PC-3 (cell line): ENCODE measurements at regions not wholly inside any gene's neighbourhood (a gene's known extent, or its start where the extent isn't known, plus 50 kb on each side); places are given as distances from the start of the nearest gene placed in this dataset.

Experiments used
- ATAC-seq: fragments of 200-7000 bp; cut with Tn5 transposase; 2 replicates; pipeline ENCODE4 v1.9.1; 2020; ENCODE audit warnings: mild to moderate bottlenecking, moderate library complexity
- BruUV-seq: library from RNA; stranded (reverse); fragments of 400-500 nt; replicated peaks from 2 replicates; lab custom pipeline; 2021; lab: Mats Ljungman, UMichigan
- CTCF ChIA-PET: fragments of 300-600 bp; sonication (Branson Sonifier 250); formaldehyde crosslinking; loops from one replicate; lab custom pipeline; 2022; ENCODE audit warnings: antibody characterized with exemption; lab: Charles Lee
- POLR2A ChIA-PET: fragments of 300-600 bp; sonication (Branson Sonifier 250); formaldehyde crosslinking; loops from one replicate; lab custom pipeline; 2022; ENCODE audit warnings: antibody characterized with exemption; ENCODE audit not compliant: unreplicated experiment; lab: Charles Lee
- DNase-seq: peaks from one replicate; pipeline ENCODE4 v3.0.0-alpha.2; 2015
- H2AFZ ChIP-seq: fragments of 300-600 bp; sonication (generic); 2 replicates; pipeline ENCODE4 v1.6.0; 2016; ENCODE audit warnings: antibody characterized with exemption, low read length
- H3F3A ChIP-seq: fragments of 300-600 bp; sonication (generic); one replicate; pipeline ENCODE4 v1.6.0; 2017; ENCODE audit warnings: antibody characterized with exemption, low read length, control low read depth, mild to moderate bottlenecking; ENCODE audit not compliant: unreplicated experiment
- H3K27ac ChIP-seq: fragments of 300-600 bp; sonication (generic); 2 replicates; pipeline ENCODE4 v1.5.1; 2016; ENCODE audit warnings: mild to moderate bottlenecking, low read length
- H3K27me3 ChIP-seq: fragments of 300-600 bp; sonication (generic); 2 replicates; pipeline ENCODE4 v1.6.1; 2016; ENCODE audit warnings: low read length, mixed read lengths
- H3K36me3 ChIP-seq: fragments of 300-600 bp; sonication (generic); 2 replicates; pipeline ENCODE4 v1.6.1; 2016; ENCODE audit warnings: low read depth, mixed run types, low read length, mixed read lengths
- H3K4me1 ChIP-seq: fragments of 300-600 bp; sonication (generic); 2 replicates; pipeline ENCODE4 v1.5.1; 2016; ENCODE audit warnings: low read length; ENCODE audit not compliant: insufficient read depth
- H3K4me2 ChIP-seq: fragments of 300-600 bp; sonication (generic); 2 replicates; pipeline ENCODE4 v1.6.0; 2016; ENCODE audit warnings: low read length
- H3K4me3 ChIP-seq: fragments of 300-600 bp; sonication (generic); 2 replicates; pipeline ENCODE4 v1.5.1; 2016; ENCODE audit warnings: mild to moderate bottlenecking, low read length, mixed read lengths
- H3K79me2 ChIP-seq: fragments of 300-600 bp; sonication (generic); 2 replicates; pipeline ENCODE4 v1.6.1; 2017; ENCODE audit warnings: low read length, mixed read lengths
- H3K9ac ChIP-seq: fragments of 300-600 bp; sonication (generic); 2 replicates; pipeline ENCODE4 v1.6.0; 2016; ENCODE audit warnings: mild to moderate bottlenecking, low read length
- H3K9me2 ChIP-seq: fragments of 300-600 bp; sonication (generic); replicated peaks from 2 replicates; pipeline ENCODE4 v1.6.1; 2016; ENCODE audit warnings: mixed run types, low read length, mixed read lengths
- H3K9me3 ChIP-seq: fragments of 300-600 bp; sonication (generic); 2 replicates; pipeline ENCODE4 v1.6.1; 2016; ENCODE audit warnings: low read length, mixed read lengths
- H4K20me1 ChIP-seq: fragments of 300-600 bp; sonication (generic); 2 replicates; pipeline ENCODE4 v1.6.1; 2016; ENCODE audit warnings: low read length, mixed read lengths
- CTCF ChIP-seq: fragments of 300-600 bp; sonication (generic); conservative IDR thresholded peaks from 2 replicates; pipeline ENCODE4 v1.5.1; 2017; ENCODE audit warnings: antibody characterized with exemption, low read depth, mild to moderate bottlenecking, low read length
- EZH2 ChIP-seq: fragments of 300-600 bp; sonication (generic); IDR thresholded peaks from one replicate; pipeline ENCODE4 v1.6.1; 2017; ENCODE audit warnings: antibody characterized with exemption, mild to moderate bottlenecking, low read length; ENCODE audit not compliant: unreplicated experiment
- EZH2phosphoT487 ChIP-seq: fragments of 300-600 bp; sonication (generic); IDR thresholded peaks from 2 replicates; pipeline ENCODE4 v1.6.1; 2018; ENCODE audit warnings: mild to moderate bottlenecking, antibody characterized with exemption, low read length, borderline replicate concordance
- intact Hi-C: fragments of 100-400 bp; cut with micrococcal nuclease; formaldehyde crosslinking; loops from 2 replicates; pipeline ENCODE4 v1.9.0; 2023

GRCh38 chr1:189627427-189627826 is 850.2 kb downstream of the BRINP3 start:
- Histone ChIP-seq H3F3A (no peaks in the 10 kb centered on the region), H2AFZ (no peak overlapping the region), H3K4me2 (no peak overlapping the region), H3K9ac (no peak overlapping the region), H3K9me2 (no peaks in the 10 kb centered on the region), H3K27ac (no peak overlapping the region), H3K4me1 (no peaks in the 10 kb centered on the region), H4K20me1 (no peaks in the 10 kb centered on the region), H3K4me3 (no peak overlapping the region), H3K9me3 (no peaks in the 10 kb centered on the region), H3K79me2 (no peaks in the 10 kb centered on the region), H3K36me3 (no peaks in the 10 kb centered on the region), H3K27me3 (no peaks in the 10 kb centered on the region)
- ATAC-seq (no peak), DNase-seq (peak; percentile 2)
- POLR2A ChIA-PET, result no interaction called here
- no TSS peak for BruUV-seq
- intact Hi-C loops, result no loop called here
- no peak for TF ChIP-seq EZH2phosphoT487
- TF ChIP-seq CTCF, result no peak
- TF ChIP-seq EZH2, result no peak
- CTCF ChIA-PET, result no interaction called here

GRCh38 chr1:189628857-189629256 is 848.8 kb downstream of the BRINP3 start:
- BruUV-seq, result no TSS peak
- DNase-seq, result peak; percentile 17
- no peaks in the 10 kb centered on the region for H3K27me3 ChIP-seq
- intact Hi-C loops, result no loop called here
- H3K9me3 ChIP-seq, result no peaks in the 10 kb centered on the region
- no peaks in the 10 kb centered on the region for H3F3A ChIP-seq
- H2AFZ ChIP-seq, result peak overlapping the region; percentile 27; the same call in 1 of the 2 replicates
- ATAC-seq, result no peak
- POLR2A ChIA-PET, result no interaction called here
- no peak overlapping the region for H3K4me3 ChIP-seq
- H3K36me3 ChIP-seq, result no peaks in the 10 kb centered on the region
- CTCF ChIA-PET, result no interaction called here
- no peaks in the 10 kb centered on the region for H3K4me1 ChIP-seq
- no peaks in the 10 kb centered on the region for H3K9me2 ChIP-seq
- no peaks in the 10 kb centered on the region for H3K79me2 ChIP-seq
- TF ChIP-seq CTCF, result no peak
- TF ChIP-seq EZH2, result no peak
- TF ChIP-seq EZH2phosphoT487, result no peak
- H3K9ac ChIP-seq, result no peak overlapping the region
- H4K20me1 ChIP-seq, result no peaks in the 10 kb centered on the region
- no peak overlapping the region for H3K27ac ChIP-seq
- no peak overlapping the region for H3K4me2 ChIP-seq

GRCh38 chr1:189633658-189634057 is 844.0 kb downstream of the BRINP3 start:
- ATAC-seq, result no peak
- no peaks in the 10 kb centered on the region for H3K79me2 ChIP-seq
- no peak overlapping the region for H3K4me3 ChIP-seq
- no peak overlapping the region for H3K4me2 ChIP-seq
- no peak overlapping the region for H3K27ac ChIP-seq
- peaks cover 7% of the 10 kb centered on the region; the same call in 1 of the 2 replicates for H3K4me1 ChIP-seq
- H3F3A ChIP-seq, result no peaks in the 10 kb centered on the region
- no TSS peak for BruUV-seq
- H4K20me1 ChIP-seq, result no peaks in the 10 kb centered on the region
- ChIA-PET CTCF (no interaction called here), POLR2A (no interaction called here)
- no peaks in the 10 kb centered on the region for H3K27me3 ChIP-seq
- H3K9me2 ChIP-seq, result no peaks in the 10 kb centered on the region
- DNase-seq, result no peak
- H3K36me3 ChIP-seq, result no peaks in the 10 kb centered on the region
- H3K9me3 ChIP-seq, result no peaks in the 10 kb centered on the region
- TF ChIP-seq EZH2phosphoT487 (no peak), CTCF (no peak), EZH2 (no peak)
- intact Hi-C loops, result no loop called here
- H2AFZ ChIP-seq, result no peak overlapping the region
- no peak overlapping the region for H3K9ac ChIP-seq
